B cell (primary cell): ENCODE measurements at regions not wholly inside any gene's neighbourhood (a gene's known extent, or its start where the extent isn't known, plus 50 kb on each side); places are given as distances from the start of the nearest gene placed in this dataset.

Experiments used
- ATAC-seq: fragments of 200-7000 bp; cut with Tn5 transposase; one replicate; pipeline ENCODE4 v1.10.0; 2021; ENCODE audit warnings: low read depth, mild to moderate bottlenecking, moderate number of reproducible peaks, moderate library complexity
- CTCF ChIA-PET: fragments of 350-600 bp; sonication (Branson Sonifier 250); formaldehyde crosslinking; loops from one replicate; lab custom pipeline; 2021; ENCODE audit warnings: antibody characterized with exemption, inconsistent platforms; lab: Charles Lee
- POLR2A ChIA-PET: fragments of 350-600 bp; sonication (Branson Sonifier 250); formaldehyde crosslinking; loops from one replicate; lab custom pipeline; 2021; ENCODE audit warnings: antibody characterized with exemption; lab: Charles Lee
- DNase-seq: peaks from one replicate; pipeline ENCODE4 v3.0.0; 2013
- H2AFZ ChIP-seq: 2 replicates; pipeline ENCODE4 v1.6.1; 2012; ENCODE audit warnings: mild to moderate bottlenecking, low read depth, low read length; ENCODE audit not compliant: insufficient read depth, poor library complexity, severe bottlenecking
- H3K27ac ChIP-seq, 2 donors: 1 replicate in 1 of 2; 2 replicates in 1 of 2; pipeline ENCODE4 v1.5.1; 2012 to 2013; ENCODE audit warnings: low read length in 2 of 2, mild to moderate bottlenecking in 2 of 2, moderate library complexity in 1 of 2
- H3K27me3 ChIP-seq, 4 experiments: fragments of 200-600 bp in 1 of 4; sonication (generic) in 1 of 4; replicated peaks in 1 of 4; 1 replicate in 2 of 4; 2 replicates in 2 of 4; pipeline versions ENCODE4 v1.6.1 to v1.7.0; 2013 to 2016; ENCODE audit warnings: low read length in 3 of 4, mild to moderate bottlenecking in 2 of 4, mixed read lengths in 1 of 4, moderate library complexity in 1 of 4; ENCODE audit not compliant: insufficient read depth in 4 of 4, control insufficient read depth in 3 of 4; ENCODE audit errors: control extremely low read depth in 1 of 4
- H3K36me3 ChIP-seq, 2 experiments: replicated peaks in 1 of 2; 1 replicate in 1 of 2; 2 replicates in 1 of 2; pipeline versions ENCODE4 v1.6.1 to v1.7.1; 2013; ENCODE audit warnings: low read length in 1 of 2; ENCODE audit not compliant: insufficient read depth in 2 of 2, control insufficient read depth in 1 of 2; ENCODE audit errors: control extremely low read depth in 1 of 2, extremely low read depth in 1 of 2
- H3K4me1 ChIP-seq, 2 donors: fragments of 200-600 bp in 1 of 2; sonication (generic) in 1 of 2; 1 replicate in 1 of 2; 2 replicates in 1 of 2; pipeline versions ENCODE4 v1.5.1 to v1.6.1; 2013 to 2017; ENCODE audit warnings: low read length in 2 of 2; ENCODE audit not compliant: control insufficient read depth in 2 of 2, insufficient read depth in 2 of 2
- H3K4me2 ChIP-seq: replicated peaks from 2 replicates; pipeline ENCODE3; 2012; ENCODE audit warnings: mild to moderate bottlenecking, low read depth, low read length; ENCODE audit not compliant: poor library complexity, severe bottlenecking
- H3K4me3 ChIP-seq, 5 experiments: fragments of 200-600 bp in 1 of 5; sonication (generic) in 1 of 5; 1 replicate in 3 of 5; 2 replicates in 2 of 5; pipeline versions ENCODE4 v1.5.1 to v1.7.0; 2011 to 2016; ENCODE audit warnings: low read length in 4 of 5, mild to moderate bottlenecking in 4 of 5, low read depth in 2 of 5, control low read depth in 1 of 5, moderate library complexity in 1 of 5; ENCODE audit not compliant: insufficient read depth in 1 of 5; ENCODE audit errors: control extremely low read depth in 1 of 5, extremely low read depth in 1 of 5
- H3K79me2 ChIP-seq: fragments of 200-600 bp; sonication (generic); one replicate; pipeline ENCODE4 v1.6.0; 2016; ENCODE audit warnings: low read length; ENCODE audit not compliant: control insufficient read depth, insufficient read depth
- H3K9ac ChIP-seq: fragments of 200-600 bp; sonication (generic); 2 replicates; pipeline ENCODE4 v1.6.1; 2017; ENCODE audit warnings: mild to moderate bottlenecking, low read length, moderate library complexity
- H3K9me3 ChIP-seq, 3 donors: one replicate each; pipeline versions ENCODE4 v1.6.1 to v1.7.1; 2013; ENCODE audit warnings: low read length in 2 of 3; ENCODE audit not compliant: control insufficient read depth in 2 of 3, insufficient read depth in 1 of 3; ENCODE audit errors: control extremely low read depth in 1 of 3
- H4K20me1 ChIP-seq: 2 replicates; pipeline ENCODE4 v1.6.0; 2012; ENCODE audit warnings: mild to moderate bottlenecking, low read length; ENCODE audit not compliant: insufficient read depth, control insufficient read depth, poor library complexity, severe bottlenecking
- H3K27ac Mint-ChIP-seq: one replicate; pipeline ENCODE4 v1.8.0; 2021; ENCODE audit warnings: mixed read lengths
- H3K27me3 Mint-ChIP-seq: one replicate; pipeline ENCODE4 v1.8.0; 2021; ENCODE audit warnings: mixed read lengths
- H3K4me1 Mint-ChIP-seq: one replicate; pipeline ENCODE4 v1.8.0; 2021; ENCODE audit warnings: mixed read lengths
- H3K4me3 Mint-ChIP-seq: one replicate; pipeline ENCODE4 v1.8.0; 2021; ENCODE audit warnings: mixed read lengths
- H3K9me3 Mint-ChIP-seq: one replicate; pipeline ENCODE4 v1.8.0; 2022; ENCODE audit warnings: mixed read lengths; ENCODE audit not compliant: insufficient read depth
- CTCF ChIP-seq: fragments of 200-600 bp; IDR thresholded peaks from one replicate; pipeline ENCODE4 v1.8.0; 2022; ENCODE audit warnings: antibody characterized with exemption, mild to moderate bottlenecking
- EZH2 ChIP-seq: IDR thresholded peaks from 2 replicates; pipeline ENCODE4 v1.6.1; 2012; ENCODE audit warnings: borderline replicate concordance, low read depth, mild to moderate bottlenecking, moderate library complexity, low read length; ENCODE audit not compliant: insufficient read depth, poor library complexity, severe bottlenecking
- WGBS: methylation state at CpG from one replicate; pipeline ENCODE4 v1.1.5; 2013; ENCODE audit warnings: missing lambda C conversion rate; ENCODE audit not compliant: insufficient coverage; 5-methylcytosine and 5-hydroxymethylcytosine counted together
- intact Hi-C: fragments of 100-400 bp; cut with micrococcal nuclease; formaldehyde crosslinking; loops from one replicate; pipeline ENCODE4 v1.10.0; 2022

DNA sequence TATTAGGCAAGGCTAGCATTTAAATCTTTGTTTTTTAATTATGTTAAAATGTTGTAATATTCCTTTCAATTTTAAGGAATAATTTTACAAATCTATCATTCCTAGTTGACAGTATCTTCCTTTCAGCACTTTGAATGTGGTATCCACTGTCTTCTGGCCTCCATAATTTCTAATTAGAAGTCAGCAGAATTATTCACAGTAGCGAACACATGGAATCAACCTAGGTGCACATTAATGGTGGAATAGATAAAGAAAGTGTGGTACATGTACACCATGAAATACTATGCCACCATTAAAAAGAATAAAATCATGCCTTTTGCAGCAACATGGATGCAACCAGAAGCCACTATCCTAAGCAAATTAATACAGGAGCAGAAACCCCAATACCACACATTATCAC, 1887.8 kb downstream of the PCDH7 start:
- POLR2A ChIA-PET = no interaction called here
- Mint-ChIP-seq H3K27ac (no peak overlapping the region), H3K9me3 (peaks cover 6% of the 10 kb centered on the region), H3K4me1 (no peaks in the 10 kb centered on the region), H3K27me3 (no peaks in the 10 kb centered on the region), H3K4me3 (no peak overlapping the region)
- Histone ChIP-seq H3K27ac (no peak overlapping the region), H3K36me3 (no peaks in the 10 kb centered on the region), H3K9ac (no peak overlapping the region), H3K4me3 (no peak overlapping the region), H3K79me2 (no peaks in the 10 kb centered on the region), H3K9me3 (peaks cover 0 to 5% (median 5%) of the 10 kb centered on the region in 3 donors), H3K27me3 (no peaks in the 10 kb centered on the region), H4K20me1 (no peaks in the 10 kb centered on the region), H3K4me1 (no peaks in the 10 kb centered on the region), H2AFZ (no peak overlapping the region), H3K4me2 (no peak overlapping the region)
- WGBS = no CpG with 5 or more reads among the region's 1 CpG
- CTCF ChIA-PET = no interaction called here
- TF ChIP-seq EZH2 = no peak
- no peak for TF ChIP-seq CTCF
- intact Hi-C loops = no loop called here
- DNase-seq = no peak
- no peak for ATAC-seq

DNA sequence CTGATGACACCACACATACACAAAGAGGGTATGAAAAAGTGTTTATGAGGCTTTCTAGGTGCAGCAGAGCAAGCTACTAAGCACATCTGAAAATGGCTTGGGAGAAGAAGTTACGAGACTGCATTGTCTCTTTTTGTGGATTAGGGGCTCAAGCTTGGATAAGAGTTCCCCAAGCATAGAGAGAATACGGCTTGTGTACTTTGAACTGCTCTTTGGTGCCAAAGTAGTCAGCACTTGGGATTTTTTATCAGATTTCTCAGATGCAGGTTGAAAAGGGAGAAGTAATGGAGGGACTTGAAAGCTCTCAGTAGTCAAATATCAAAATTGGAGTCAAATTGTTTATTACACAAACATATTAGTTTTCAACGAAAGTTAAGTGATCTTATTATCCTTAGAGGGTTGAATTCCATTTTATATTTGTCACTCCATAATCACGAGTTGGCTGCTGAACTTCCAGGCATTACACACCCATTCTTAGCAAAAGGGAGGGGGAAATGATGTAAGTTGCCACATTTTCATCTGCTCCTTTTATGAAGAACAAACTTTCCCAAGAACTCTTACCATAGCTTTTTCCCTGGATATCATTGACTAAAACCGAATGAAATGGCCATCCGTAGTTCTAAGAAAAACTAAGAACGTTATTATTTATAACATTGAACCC, 1904.9 kb downstream of the PCDH7 start:
- ChIA-PET POLR2A (no interaction called here), CTCF (no interaction called here)
- 89% methylated on average over 1 of the region's 7 CpGs for WGBS
- Histone ChIP-seq H3K4me1 (no peaks in the 10 kb centered on the region), H3K79me2 (no peaks in the 10 kb centered on the region), H4K20me1 (no peaks in the 10 kb centered on the region), H3K4me2 (no peak overlapping the region), H3K27ac (no peak overlapping the region), H3K9me3 (peaks cover 0 to 4% (median 0%) of the 10 kb centered on the region in 3 donors), H3K4me3 (no peak overlapping the region), H2AFZ (no peak overlapping the region), H3K27me3 (no peaks in the 10 kb centered on the region), H3K9ac (no peak overlapping the region), H3K36me3 (no peaks in the 10 kb centered on the region)
- intact Hi-C loops = no loop called here
- Mint-ChIP-seq H3K27me3 (no peaks in the 10 kb centered on the region), H3K4me1 (no peaks in the 10 kb centered on the region), H3K27ac (no peak overlapping the region), H3K9me3 (peaks cover 9% of the 10 kb centered on the region), H3K4me3 (no peak overlapping the region)
- no peak for DNase-seq
- no peak for TF ChIP-seq EZH2
- TF ChIP-seq CTCF = no peak
- ATAC-seq = no peak
